Nephron progenitor cell (in vitro differentiated cells): ENCODE measurements at regions not wholly inside any gene's neighbourhood (a gene's known extent, or its start where the extent isn't known, plus 50 kb on each side); places are given as distances from the start of the nearest gene placed in this dataset.
A peak's percentile ranks its signal among the peaks of the same experiment; 100 is the strongest.

Experiments used
- DNase-seq: peaks from one replicate; pipeline ENCODE4 v3.0.0; 2021
- H3K27ac Mint-ChIP-seq: 2 replicates; pipeline ENCODE4 v1.8.0; 2021; ENCODE audit warnings: mild to moderate bottlenecking, moderate library complexity, mixed read lengths
- H3K27me3 Mint-ChIP-seq: 2 replicates; pipeline ENCODE4 v1.8.0; 2021; ENCODE audit warnings: mild to moderate bottlenecking, low read depth, mixed read lengths; ENCODE audit not compliant: poor library complexity
- H3K36me3 Mint-ChIP-seq: 2 replicates; pipeline ENCODE4 v1.8.0; 2021; ENCODE audit warnings: low read depth, mixed read lengths
- H3K4me1 Mint-ChIP-seq: 2 replicates; pipeline ENCODE4 v1.8.0; 2021; ENCODE audit warnings: mixed read lengths
- H3K4me3 Mint-ChIP-seq: 2 replicates; pipeline ENCODE4 v1.8.0; 2021; ENCODE audit warnings: mild to moderate bottlenecking, moderate library complexity, mixed read lengths
- H3K9me3 Mint-ChIP-seq: 2 replicates; pipeline ENCODE4 v1.8.0; 2021; ENCODE audit warnings: mild to moderate bottlenecking, moderate library complexity, mixed read lengths
- TF ChIP-seq, protein P1 (sequence below): fragments of 200-600 bp; sonication (generic); IDR thresholded peaks from 2 replicates; pipeline ENCODE4 v1.5.0; 2021; ENCODE audit warnings: antibody characterized with exemption

DNA sequence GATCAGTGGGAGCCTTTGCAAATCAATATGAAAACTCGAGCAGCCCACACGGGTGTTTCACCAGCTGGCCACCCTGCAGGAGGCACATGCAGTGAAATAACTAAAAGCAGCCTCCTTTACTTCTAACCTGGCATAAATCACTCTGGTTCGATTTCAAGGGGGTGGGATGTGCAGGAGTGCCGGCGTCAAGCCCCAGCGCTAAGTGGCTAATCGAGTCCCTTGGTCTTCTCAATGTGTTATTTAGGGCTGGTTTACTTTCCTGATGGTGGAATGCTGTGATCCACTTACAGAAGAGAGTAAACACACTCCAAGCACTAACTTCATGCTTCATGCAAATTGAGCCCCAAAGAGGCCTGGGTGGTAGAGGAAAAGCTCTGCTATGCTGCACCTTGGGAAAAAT, 109.4 kb downstream of the TMEM174 start:
- H3K27me3 Mint-ChIP-seq, result peaks cover 4% of the 10 kb centered on the region
- TF ChIP-seq, protein P1, sequence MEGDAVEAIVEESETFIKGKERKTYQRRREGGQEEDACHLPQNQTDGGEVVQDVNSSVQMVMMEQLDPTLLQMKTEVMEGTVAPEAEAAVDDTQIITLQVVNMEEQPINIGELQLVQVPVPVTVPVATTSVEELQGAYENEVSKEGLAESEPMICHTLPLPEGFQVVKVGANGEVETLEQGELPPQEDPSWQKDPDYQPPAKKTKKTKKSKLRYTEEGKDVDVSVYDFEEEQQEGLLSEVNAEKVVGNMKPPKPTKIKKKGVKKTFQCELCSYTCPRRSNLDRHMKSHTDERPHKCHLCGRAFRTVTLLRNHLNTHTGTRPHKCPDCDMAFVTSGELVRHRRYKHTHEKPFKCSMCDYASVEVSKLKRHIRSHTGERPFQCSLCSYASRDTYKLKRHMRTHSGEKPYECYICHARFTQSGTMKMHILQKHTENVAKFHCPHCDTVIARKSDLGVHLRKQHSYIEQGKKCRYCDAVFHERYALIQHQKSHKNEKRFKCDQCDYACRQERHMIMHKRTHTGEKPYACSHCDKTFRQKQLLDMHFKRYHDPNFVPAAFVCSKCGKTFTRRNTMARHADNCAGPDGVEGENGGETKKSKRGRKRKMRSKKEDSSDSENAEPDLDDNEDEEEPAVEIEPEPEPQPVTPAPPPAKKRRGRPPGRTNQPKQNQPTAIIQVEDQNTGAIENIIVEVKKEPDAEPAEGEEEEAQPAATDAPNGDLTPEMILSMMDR, result no peak
- H3K4me3 Mint-ChIP-seq, result peak overlapping the region; percentile 3
- no peak overlapping the region for H3K27ac Mint-ChIP-seq
- DNase-seq, result no peak
- peaks cover 68% of the 10 kb centered on the region for H3K4me1 Mint-ChIP-seq
- no peaks in the 10 kb centered on the region for H3K36me3 Mint-ChIP-seq
- peaks cover under 1% of the 10 kb centered on the region for H3K9me3 Mint-ChIP-seq

DNA sequence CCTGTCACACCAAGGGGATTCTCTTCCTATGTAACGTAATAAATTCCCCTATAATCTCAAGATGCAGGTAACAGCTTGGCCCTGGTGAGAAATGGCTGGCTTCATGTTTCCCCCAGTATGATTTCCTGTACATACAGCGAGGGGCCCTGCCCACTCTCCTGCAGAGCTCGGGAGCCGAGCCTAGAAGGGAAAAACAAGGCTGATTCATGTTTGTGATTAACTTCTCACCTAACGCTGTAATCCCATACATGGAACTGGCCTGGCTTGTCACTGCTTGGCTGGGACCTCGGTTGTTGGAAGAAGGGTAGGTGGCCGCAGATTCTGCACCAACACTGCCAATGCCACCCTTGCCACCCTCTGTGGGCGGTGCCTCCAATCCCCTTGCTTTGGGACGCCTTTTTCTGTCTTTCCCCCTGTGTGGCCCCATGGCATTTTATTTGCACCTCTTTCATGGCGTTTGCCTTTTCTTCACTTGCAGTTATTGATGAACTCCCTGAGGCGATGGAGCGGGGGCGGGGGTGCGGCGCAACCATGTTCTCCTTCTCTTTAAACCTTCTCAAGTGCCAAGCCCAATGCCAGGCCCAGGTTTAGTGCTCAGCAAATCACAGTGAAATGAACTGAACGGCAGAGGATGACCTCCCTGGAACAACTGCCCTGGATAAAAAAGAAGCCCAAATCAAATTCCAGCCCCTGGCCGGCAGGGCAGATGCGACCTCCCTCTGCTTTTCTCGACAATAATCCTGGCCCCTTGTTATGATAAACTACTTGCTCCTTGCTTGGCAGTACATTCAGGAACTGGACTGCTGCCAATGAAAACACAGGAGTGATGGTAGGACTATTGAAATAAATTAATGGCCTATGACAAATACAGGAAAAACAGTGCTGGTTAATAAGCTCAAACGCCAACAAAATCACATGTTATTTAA, 108.1 kb downstream of the TMEM174 start:
- no peaks in the 10 kb centered on the region for H3K36me3 Mint-ChIP-seq
- TF ChIP-seq, protein P1, result no peak
- no peak for DNase-seq
- peaks cover 72% of the 10 kb centered on the region for H3K4me1 Mint-ChIP-seq
- no peak overlapping the region for H3K27ac Mint-ChIP-seq
- H3K9me3 Mint-ChIP-seq, result no peaks in the 10 kb centered on the region
- peaks cover 4% of the 10 kb centered on the region for H3K27me3 Mint-ChIP-seq
- peak overlapping the region; percentile 44 for H3K4me3 Mint-ChIP-seq

DNA sequence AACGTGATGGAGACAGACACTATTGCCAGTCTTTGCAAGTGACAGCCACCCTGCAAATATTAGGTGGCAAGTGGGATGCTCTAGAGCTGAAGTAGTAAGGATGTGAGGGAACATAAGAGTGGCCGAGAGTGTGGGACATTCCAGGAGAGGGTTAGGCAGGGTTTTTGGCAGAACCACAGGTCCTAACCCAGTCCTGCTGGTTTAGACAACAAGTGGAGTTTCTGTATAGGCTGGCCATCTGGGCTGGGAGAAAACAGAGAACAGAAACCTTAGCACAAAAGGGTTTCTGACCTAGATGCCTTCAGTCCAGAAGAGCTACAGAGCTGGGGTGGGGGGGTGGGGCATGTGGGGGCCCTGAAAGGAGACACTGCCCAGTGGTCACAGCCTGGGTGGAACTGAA, 107.4 kb downstream of the TMEM174 start:
- H3K27ac Mint-ChIP-seq, result no peak overlapping the region
- peaks cover 78% of the 10 kb centered on the region for H3K4me1 Mint-ChIP-seq
- TF ChIP-seq, protein P1, result no peak
- H3K9me3 Mint-ChIP-seq, result no peaks in the 10 kb centered on the region
- H3K4me3 Mint-ChIP-seq, result no peak overlapping the region
- H3K27me3 Mint-ChIP-seq, result peaks cover 4% of the 10 kb centered on the region
- no peak for DNase-seq
- H3K36me3 Mint-ChIP-seq, result no peaks in the 10 kb centered on the region

DNA sequence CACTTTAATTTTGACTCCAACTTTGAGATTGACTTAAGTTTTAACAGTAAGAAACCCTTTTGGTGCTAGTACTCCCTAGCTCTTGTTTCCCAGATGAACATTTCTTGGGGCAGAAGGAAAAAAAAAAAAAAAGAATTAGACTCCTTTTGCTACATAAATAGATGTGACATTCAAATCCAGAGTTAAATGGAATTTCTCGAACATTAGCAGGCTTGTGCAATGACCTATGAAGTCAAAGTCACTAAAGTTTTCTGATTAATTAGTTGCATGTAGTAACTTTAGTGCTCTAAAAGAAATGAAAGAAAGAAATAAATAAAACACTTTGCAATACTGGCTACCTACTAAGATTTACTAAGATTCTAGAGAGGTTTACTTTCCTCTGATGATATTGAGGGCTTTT, 106.8 kb downstream of the TMEM174 start:
- no peak overlapping the region for H3K4me3 Mint-ChIP-seq
- H3K27ac Mint-ChIP-seq, result no peak overlapping the region

DNA sequence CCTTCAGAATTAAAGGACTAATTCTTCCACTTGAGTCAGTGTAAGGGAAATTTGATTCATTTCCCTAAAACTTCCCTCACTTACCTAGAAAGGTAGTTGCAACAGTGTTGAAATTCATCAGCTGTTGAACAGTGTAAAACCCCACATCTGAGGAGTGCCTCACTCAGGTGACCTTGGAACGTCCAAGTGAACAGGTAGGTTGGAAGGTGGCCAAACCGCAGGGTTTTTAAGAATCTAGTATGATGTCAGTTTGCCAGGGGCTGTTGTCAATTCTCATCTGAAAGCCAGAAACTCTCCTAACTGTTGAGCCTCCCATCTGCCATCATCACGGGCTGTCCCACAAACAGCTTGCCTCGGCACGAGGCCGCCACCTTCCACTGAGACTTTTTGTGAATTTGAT, 105.7 kb downstream of the TMEM174 start:
- no peak overlapping the region for H3K27ac Mint-ChIP-seq

More for the DNA sequence above, 106.8 kb downstream of the TMEM174 start:
- Mint-ChIP-seq H3K27me3 (peaks cover 6% of the 10 kb centered on the region), H3K36me3 (no peaks in the 10 kb centered on the region), H3K4me1 (peaks cover 78% of the 10 kb centered on the region), H3K9me3 (no peaks in the 10 kb centered on the region)
- TF ChIP-seq, protein P1, result no peak
- no peak for DNase-seq

More for the DNA sequence above, 105.7 kb downstream of the TMEM174 start:
- no peak for DNase-seq
- no peak overlapping the region for H3K4me3 Mint-ChIP-seq
- TF ChIP-seq, protein P1, result no peak
- peaks cover 78% of the 10 kb centered on the region for H3K4me1 Mint-ChIP-seq
- no peaks in the 10 kb centered on the region for H3K9me3 Mint-ChIP-seq
- peaks cover 7% of the 10 kb centered on the region for H3K27me3 Mint-ChIP-seq
- no peaks in the 10 kb centered on the region for H3K36me3 Mint-ChIP-seq
